H1 (cell line): ENCODE measurements at regions not wholly inside any gene's neighbourhood (a gene's known extent, or its start where the extent isn't known, plus 50 kb on each side); places are given as distances from the start of the nearest gene placed in this dataset.

Experiments used
- RFX5 ChIP-seq: IDR thresholded peaks from 2 replicates; pipeline ENCODE4 v1.6.1; 2011; ENCODE audit warnings: low read depth, low read length, improper control_type of control experiment, borderline replicate concordance
- TF ChIP-seq, protein P1 (sequence below), 3 experiments: IDR thresholded peaks; 1 replicate in 2 of 3; 2 replicates in 1 of 3; pipeline versions ENCODE4 v1.5.1 to v1.6.1; 2011; ENCODE audit warnings: low read length in 3 of 3, mild to moderate bottlenecking in 3 of 3, inconsistent platforms in 2 of 3, low read depth in 1 of 3, moderate library complexity in 1 of 3; ENCODE audit not compliant: insufficient read depth in 1 of 3; ENCODE audit errors: control extremely low read depth in 1 of 3

DNA sequence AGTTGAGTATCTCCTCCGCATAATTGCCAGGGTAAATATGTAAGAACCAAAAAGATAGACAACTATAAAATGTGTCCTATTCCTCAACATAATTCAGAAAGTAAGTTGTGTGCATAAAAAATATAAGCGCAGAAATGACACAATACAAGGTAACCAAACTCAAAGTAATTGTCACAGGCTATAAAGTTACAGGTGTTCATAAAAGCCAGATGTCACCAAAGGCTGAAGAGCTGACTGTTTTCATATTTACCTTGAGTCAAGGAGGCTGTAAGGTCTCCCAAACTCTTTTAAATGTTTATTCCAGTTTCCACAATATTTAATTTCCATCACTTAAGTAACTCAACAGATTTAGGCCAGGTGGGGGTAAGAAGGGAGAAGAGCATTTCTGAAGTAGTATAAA lies 192.2 kb upstream of the MARCKS start:
- TF ChIP-seq, protein P1, sequence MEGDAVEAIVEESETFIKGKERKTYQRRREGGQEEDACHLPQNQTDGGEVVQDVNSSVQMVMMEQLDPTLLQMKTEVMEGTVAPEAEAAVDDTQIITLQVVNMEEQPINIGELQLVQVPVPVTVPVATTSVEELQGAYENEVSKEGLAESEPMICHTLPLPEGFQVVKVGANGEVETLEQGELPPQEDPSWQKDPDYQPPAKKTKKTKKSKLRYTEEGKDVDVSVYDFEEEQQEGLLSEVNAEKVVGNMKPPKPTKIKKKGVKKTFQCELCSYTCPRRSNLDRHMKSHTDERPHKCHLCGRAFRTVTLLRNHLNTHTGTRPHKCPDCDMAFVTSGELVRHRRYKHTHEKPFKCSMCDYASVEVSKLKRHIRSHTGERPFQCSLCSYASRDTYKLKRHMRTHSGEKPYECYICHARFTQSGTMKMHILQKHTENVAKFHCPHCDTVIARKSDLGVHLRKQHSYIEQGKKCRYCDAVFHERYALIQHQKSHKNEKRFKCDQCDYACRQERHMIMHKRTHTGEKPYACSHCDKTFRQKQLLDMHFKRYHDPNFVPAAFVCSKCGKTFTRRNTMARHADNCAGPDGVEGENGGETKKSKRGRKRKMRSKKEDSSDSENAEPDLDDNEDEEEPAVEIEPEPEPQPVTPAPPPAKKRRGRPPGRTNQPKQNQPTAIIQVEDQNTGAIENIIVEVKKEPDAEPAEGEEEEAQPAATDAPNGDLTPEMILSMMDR (IDR thresholded peaks at IDR 0.05; ENCODE audit: control extremely low read depth in 1 of 3, insufficient read depth in 1 of 3, low read depth in 1 of 3, low read length in 3 of 3): no peak
- no peak for TF ChIP-seq RFX5
